ENCODE measurements at regions not wholly inside any gene's neighbourhood (a gene's known extent, or its start where the extent isn't known, plus 50 kb on each side); places are given as distances from the start of the nearest gene placed in this dataset.
"Not testable (repeated sequence)": the region's sequence is repeated elsewhere in the genome, so short reads cannot be mapped to it uniquely, and the experiment has no call there.

DNA sequence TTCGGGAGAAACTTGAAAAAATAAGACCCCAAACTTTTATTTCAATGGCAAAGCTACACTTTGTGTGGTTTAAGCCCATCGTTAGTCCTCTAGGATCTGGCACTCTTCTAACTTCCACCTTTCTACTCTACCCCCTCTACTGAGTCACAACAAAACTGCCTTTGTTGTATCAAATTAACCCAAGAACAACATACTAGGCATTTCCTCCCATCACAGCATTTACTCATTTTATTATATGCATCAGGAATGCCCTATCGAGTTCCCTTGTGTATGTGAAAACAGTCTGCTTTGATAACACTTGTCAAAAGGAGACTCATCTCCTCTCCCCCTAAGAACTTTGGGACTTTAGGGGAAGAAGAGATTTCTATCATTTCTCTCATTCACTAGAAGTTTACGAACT lies 158.9 kb upstream of the FREM1 start:
- Mint-ChIP-seq H3K4me1 (no peaks in the 10 kb centered on the region), H3K27ac (peak overlapping the region in 1 of 2 donors; percentile 78), H3K4me3 (no peak overlapping the region), H3K9me3 (no peaks in the 10 kb centered on the region), H3K27me3 (no peaks in the 10 kb centered on the region)
- ATAC-seq = no peak
- no peak for DNase-seq

DNA sequence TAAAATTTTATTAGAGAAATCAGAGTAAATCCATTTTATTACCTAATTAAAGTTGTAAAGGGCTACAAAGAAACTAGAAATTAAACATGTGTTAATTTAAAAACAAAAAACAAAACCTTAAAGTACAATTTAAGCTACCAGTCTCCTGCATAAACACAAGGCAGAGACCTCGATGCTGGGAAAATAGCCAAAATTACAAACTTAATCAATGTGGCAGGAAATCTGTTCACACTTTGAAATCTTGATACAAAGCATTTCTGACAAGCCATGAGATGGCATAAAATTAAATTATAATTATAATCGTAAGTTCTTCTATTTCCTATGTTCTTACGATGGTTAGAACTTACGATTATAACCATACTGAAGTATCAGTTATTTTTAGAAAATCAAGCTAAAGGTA lies 158.0 kb upstream of the FREM1 start:
- no peak for DNase-seq
- no peak for ATAC-seq
- H3K9me3 Mint-ChIP-seq = no peaks in the 10 kb centered on the region
- H3K27me3 Mint-ChIP-seq = no peaks in the 10 kb centered on the region
- no peak overlapping the region for H3K27ac Mint-ChIP-seq
- no peak overlapping the region for H3K4me3 Mint-ChIP-seq
- H3K4me1 Mint-ChIP-seq = no peaks in the 10 kb centered on the region

DNA sequence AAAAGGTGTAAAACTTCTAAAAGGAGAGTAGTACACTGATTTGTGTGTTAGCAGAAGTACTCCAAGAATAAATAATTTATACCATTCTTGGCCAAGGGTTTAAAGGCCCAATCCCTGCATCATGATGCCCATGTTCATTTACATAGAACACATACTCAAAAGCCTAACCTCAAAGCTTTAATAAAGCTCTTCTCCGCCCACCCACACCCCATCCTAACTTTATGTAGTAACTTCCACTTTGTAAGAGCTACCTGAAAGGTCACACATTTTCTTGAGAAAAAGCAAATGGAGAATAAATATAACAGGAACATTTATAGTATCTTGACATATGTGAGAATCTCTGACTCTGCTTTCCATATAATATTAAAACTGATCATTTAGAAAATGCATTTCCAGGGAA lies 148.8 kb upstream of the FREM1 start:
- Mint-ChIP-seq H3K27me3 (peaks cover 8% of the 10 kb centered on the region), H3K4me1 (no peaks in the 10 kb centered on the region), H3K9me3 (peaks cover 0 to 11% of the 10 kb centered on the region in 2 donors), H3K4me3 (no peak overlapping the region), H3K27ac (no peak overlapping the region)
- DNase-seq (no peak), ATAC-seq (no peak)

DNA sequence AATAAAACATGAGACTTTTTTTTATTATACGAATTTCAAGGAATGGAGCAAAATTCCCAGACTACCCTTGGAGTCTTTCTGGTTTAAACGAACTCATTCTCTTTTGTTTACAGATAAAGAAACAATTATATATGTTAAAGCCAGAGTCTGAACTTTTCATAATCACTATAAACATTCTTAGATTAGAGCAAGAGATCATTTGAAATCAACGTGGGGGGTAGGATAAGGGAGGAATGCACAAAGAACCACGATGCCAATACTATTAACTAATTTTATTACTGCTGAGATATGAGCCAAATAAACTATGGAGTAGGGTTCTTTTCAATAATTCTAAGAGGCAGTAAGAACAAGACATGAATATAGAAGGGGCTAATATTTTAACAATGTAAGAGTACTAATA lies 148.0 kb upstream of the FREM1 start:
- Mint-ChIP-seq H3K4me3 (no peak overlapping the region), H3K27ac (no peak overlapping the region), H3K4me1 (no peaks in the 10 kb centered on the region), H3K27me3 (peaks cover 8% of the 10 kb centered on the region), H3K9me3 (peaks cover 0 to 11% of the 10 kb centered on the region in 2 donors)
- no peak for ATAC-seq
- DNase-seq = no peak

DNA sequence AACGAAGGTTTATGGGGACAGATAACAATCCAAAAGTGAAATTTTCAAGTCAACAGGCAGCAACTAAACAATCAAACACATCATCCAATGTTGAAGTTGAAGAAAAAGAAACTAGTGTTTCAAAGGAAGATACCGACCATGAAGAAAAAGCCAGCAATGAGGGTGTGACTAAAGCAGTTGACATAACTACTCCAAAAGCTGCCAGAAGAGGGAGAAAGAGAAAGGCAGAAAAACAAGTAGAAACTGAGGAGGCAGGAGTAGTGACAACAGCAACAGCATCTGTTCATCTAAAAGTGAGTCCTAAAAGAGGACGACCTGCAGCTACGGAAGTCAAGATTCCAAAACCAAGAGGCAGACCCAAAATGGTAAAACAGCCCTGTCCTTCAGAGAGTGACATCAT lies 145.1 kb upstream of the FREM1 start:
- H3K9me3 Mint-ChIP-seq = peaks cover 0 to 19% of the 10 kb centered on the region in 2 donors
- H3K4me3 Mint-ChIP-seq, H3K27ac Mint-ChIP-seq, DNase-seq, ATAC-seq, H3K4me1 Mint-ChIP-seq, H3K27me3 Mint-ChIP-seq: not testable (repeated sequence)

DNA sequence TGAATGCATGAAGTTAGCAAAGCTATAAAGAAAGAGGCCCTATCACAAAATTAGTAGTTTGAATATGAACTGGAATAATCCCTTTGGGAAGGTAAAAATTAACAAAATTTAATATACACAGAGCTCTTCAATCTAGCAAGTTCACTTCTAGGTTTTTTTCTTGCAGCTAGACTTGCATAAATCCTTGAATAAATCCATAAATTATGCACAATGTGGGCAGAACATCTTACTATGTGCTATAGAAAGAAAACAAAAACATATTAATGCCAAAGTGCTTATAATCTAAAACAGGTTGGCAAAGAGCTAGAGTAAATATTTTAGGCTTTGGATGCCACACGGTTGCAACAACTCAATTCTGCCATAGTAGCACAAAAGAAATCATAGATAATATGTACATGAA lies 138.5 kb upstream of the FREM1 start:
- Mint-ChIP-seq H3K4me1 (no peaks in the 10 kb centered on the region), H3K27ac (no peak overlapping the region), H3K4me3 (no peak overlapping the region), H3K9me3 (peaks cover 0 to 8% of the 10 kb centered on the region in 2 donors), H3K27me3 (no peaks in the 10 kb centered on the region)
- no peak for ATAC-seq
- no peak for DNase-seq

DNA sequence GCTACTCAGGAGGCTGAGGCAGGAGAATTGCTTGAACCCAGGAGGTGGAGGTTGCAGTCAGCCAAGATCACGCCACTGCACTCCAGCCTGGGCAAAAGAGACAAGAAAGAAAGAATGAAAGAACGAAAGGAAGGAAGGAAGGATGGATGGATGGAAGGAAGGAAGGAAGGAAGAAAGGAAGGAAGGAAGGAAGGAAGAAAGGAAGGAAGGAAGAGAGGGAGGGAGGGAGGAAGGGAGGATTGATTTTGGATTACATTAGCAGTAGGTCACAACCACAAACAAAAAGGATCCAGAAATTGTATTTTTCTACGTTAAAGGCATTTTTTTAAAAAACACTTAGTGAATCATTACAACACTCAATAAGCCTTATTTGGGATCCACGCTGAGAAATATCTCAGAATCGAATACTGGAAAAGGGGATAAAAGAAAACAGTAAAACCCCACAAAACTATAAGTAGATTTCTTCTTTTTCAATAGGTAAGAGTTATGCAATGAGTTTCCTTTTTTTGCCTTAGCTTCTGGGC lies 136.9 kb upstream of the FREM1 start:
- no peaks in the 10 kb centered on the region for H3K4me1 Mint-ChIP-seq
- H3K9me3 Mint-ChIP-seq = peaks cover 0 to 8% of the 10 kb centered on the region in 2 donors
- H3K27ac Mint-ChIP-seq = no peak overlapping the region
- ATAC-seq (no peak), DNase-seq (no peak)
- no peak overlapping the region for H3K4me3 Mint-ChIP-seq
- H3K27me3 Mint-ChIP-seq = no peaks in the 10 kb centered on the region

DNA sequence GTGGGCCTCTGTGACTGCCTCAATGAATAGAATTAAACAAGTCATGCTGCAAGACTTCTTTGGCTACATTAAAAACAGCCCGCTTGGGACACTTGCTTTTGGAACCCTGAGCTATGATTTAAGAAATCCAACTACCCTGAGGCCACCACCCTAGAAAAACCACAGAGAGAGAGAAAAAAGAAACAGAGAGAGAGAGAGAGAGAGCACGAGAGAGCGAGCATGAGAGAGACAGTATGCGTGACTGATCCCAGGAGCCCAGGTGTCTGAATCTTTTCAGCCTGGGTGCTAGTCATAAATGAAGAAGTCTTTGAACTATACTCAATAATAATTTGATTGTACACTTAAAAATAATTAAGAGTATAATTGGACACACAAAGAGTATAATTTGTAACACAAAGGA lies 123.1 kb upstream of the FREM1 start:
- ATAC-seq (no peak), DNase-seq (no peak)
- Mint-ChIP-seq H3K4me1 (no peaks in the 10 kb centered on the region), H3K27ac (peak overlapping the region in 1 of 2 donors; percentile 4), H3K4me3 (no peak overlapping the region), H3K27me3 (no peaks in the 10 kb centered on the region), H3K9me3 (peaks cover 0 to 4% of the 10 kb centered on the region in 2 donors)

DNA sequence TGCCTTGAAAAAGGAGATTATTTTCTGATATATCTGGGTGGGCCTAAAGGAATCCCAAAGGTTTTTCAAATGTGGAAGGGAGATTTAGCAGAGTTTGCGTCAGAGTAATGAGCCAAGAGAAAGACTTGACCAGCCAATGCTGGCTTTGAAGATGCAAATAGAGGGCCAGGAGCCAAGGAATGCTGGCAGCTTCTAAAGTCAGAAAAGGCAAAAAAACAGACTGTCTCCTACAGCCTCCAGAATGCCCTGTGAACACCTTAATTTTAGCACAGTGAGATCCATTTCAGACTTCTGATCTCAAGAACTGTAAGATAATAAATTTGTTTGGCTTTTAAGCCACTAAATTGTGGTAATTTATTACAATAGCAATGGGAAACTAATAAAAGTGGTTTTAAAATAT lies 122.6 kb upstream of the FREM1 start:
- no peak for DNase-seq
- H3K4me3 Mint-ChIP-seq = no peak overlapping the region
- no peak overlapping the region for H3K27ac Mint-ChIP-seq
- H3K27me3 Mint-ChIP-seq = no peaks in the 10 kb centered on the region
- peaks cover 0 to 4% of the 10 kb centered on the region in 2 donors for H3K9me3 Mint-ChIP-seq
- ATAC-seq = no peak
- H3K4me1 Mint-ChIP-seq = no peaks in the 10 kb centered on the region

DNA sequence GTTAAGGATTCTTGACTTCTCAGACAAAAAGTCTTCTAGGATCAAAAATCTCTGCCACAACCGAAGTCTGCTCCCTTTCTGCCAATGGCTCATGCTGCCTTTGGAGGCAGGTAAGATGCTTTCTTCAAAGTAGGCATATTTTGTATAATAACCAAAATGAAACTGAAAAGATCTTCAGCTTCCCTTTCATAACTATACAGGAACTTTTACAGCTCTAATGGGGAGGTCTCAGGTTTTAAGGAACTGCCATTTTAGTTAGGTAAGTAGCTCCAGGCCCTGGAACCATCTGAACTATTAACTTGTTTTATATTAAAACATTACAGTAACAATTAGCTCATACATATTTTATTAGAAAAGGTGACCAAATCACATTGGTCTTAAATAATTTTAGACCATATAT lies 110.9 kb upstream of the FREM1 start:
- Mint-ChIP-seq H3K9me3 (peaks cover 0 to 4% of the 10 kb centered on the region in 2 donors), H3K4me1 (no peaks in the 10 kb centered on the region)

DNA sequence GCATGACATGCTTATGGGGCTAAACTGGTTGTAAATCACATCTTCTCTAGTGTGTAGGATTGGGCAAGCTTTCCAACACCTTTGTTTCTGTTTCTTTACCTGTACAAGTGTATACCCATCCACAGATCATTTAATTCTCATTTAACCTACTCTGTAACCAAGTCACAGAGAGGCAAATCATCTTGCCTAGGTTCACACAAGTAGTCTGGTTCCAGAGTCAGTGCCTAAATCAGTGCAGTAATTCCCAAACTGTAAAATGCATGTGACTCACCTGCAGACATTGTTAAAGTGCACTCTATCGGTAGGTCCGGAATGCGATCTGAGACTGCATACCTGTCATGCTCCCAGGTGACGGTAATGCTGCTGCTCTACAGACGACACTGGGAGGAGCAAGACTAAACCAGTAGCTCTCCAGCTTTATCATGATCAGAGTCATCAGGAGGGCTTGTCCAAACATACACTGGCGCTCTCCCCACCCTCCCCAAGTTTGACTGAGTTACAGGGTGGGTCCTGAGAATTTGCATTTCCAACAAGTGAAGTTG lies 107.9 kb upstream of the FREM1 start:
- Mint-ChIP-seq H3K27ac (no peak overlapping the region), H3K4me3 (no peak overlapping the region), H3K27me3 (peaks cover 6% of the 10 kb centered on the region), H3K9me3 (no peaks in the 10 kb centered on the region), H3K4me1 (no peaks in the 10 kb centered on the region)
- ATAC-seq (no peak), DNase-seq (no peak)

More for the DNA sequence above, 110.9 kb upstream of the FREM1 start:
- Mint-ChIP-seq H3K27ac (no peak overlapping the region), H3K27me3 (peaks cover 6% of the 10 kb centered on the region), H3K4me3 (no peak overlapping the region)
- no peak for ATAC-seq
- DNase-seq = no peak

DNA sequence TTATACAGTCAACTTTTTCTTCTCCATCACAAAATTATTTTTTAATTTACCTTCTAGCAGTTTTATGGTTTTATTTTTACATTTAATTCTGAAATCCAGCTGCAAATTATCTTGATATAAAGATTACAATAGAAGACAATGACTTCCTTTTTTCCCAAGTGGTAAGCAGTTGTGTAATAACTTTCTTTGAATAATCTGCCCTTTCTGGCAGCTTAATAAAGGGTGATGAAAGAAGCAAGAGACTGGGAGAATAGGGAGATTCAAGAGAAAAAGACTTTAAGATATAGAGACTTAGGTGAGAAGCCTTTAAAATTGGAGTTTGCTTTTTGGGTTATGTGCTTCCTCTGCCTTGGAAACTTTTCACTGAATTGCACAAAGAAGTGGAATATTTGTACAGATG lies 100.4 kb upstream of the FREM1 start:
- no peak for DNase-seq
- no peak overlapping the region for H3K4me3 Mint-ChIP-seq
- no peak for ATAC-seq

DNA sequence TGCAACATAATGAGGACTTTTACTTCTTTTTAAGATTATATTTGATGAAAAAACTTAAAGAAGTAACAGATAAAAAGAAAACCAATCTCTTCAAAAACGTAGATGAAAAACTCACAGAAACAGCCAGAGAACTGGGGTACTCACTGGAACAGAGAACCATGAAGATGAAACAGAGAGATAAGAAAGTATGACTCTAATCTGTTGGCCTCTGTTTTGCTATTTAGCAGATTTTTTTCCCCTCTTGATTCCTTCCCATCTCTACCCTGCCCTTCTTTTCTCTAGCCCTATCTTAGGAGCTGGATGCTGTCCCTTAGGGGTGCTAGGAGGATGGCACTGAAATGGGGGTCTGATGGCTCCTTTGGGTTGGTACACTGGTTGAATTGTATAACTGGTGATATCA lies 97.5 kb upstream of the FREM1 start:
- Mint-ChIP-seq H3K4me1 (no peaks in the 10 kb centered on the region), H3K27me3 (peaks cover 7% of the 10 kb centered on the region), H3K4me3 (no peak overlapping the region), H3K9me3 (no peaks in the 10 kb centered on the region), H3K27ac (no peak overlapping the region)
- DNase-seq = no peak
- no peak for ATAC-seq

More for the DNA sequence above, 100.4 kb upstream of the FREM1 start:
- Mint-ChIP-seq H3K27me3 (peaks cover 7% of the 10 kb centered on the region), H3K27ac (no peak overlapping the region), H3K4me1 (no peaks in the 10 kb centered on the region), H3K9me3 (no peaks in the 10 kb centered on the region)

DNA sequence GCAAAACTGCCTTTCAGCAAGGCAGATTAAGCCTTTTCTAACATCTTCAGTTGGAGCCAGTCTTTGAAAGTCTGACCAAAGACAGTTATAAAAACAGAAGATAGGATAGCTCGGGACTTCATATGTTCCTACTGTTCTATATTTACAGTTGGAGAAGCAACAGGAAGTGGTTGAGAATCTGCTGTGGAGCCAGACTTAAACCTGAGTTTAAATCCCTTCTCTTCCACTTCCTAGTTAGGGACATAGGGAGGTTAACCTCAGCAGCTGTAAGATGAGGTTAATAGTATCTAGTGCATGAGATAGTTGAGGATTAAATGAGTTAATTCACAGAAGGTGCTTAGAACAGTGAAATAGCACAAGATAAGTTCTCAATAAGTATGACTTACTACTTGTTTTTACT lies 84.5 kb upstream of the FREM1 start:
- no peak overlapping the region for H3K27ac Mint-ChIP-seq
- ATAC-seq (no peak), DNase-seq (no peak)
- peaks cover 29% of the 10 kb centered on the region for H3K4me1 Mint-ChIP-seq
- H3K9me3 Mint-ChIP-seq = no peaks in the 10 kb centered on the region
- H3K4me3 Mint-ChIP-seq = no peak overlapping the region
- H3K27me3 Mint-ChIP-seq = no peaks in the 10 kb centered on the region

DNA sequence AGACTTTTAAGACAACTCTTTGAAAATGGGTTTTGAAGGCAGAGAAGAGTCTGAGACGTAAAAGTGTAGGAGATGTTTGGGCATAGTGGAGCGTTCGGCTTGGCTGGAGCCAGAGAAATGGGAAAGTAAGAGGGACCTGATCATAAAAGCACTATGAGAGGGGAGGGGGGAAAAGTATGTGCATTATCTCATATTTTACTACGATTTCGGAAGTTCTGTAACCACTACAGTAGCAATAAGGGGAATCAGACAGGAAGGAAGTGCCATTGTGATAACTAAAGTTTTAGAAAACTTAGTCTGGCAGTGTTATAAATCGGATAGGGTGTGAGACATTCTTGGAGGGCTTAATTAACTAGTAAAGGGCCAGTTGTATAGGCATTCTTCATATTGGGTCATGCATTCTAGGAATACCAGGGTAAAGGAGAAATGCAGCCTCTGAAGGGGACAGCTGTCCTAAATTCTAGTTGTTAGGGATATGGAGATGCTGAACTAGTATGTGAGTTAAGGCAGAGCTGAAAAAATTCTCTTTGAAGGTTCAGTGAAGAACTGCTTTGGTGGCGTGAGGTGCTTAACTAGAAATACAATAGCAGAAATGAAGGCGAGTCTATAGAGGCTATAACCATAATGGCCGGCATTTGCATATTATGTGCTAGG lies 83.8 kb upstream of the FREM1 start:
- H3K9me3 Mint-ChIP-seq = no peaks in the 10 kb centered on the region
- DNase-seq = no peak
- no peak overlapping the region for H3K27ac Mint-ChIP-seq
- ATAC-seq = peak; percentile 52
- peak overlapping the region; percentile 64 to 72 for H3K4me3 Mint-ChIP-seq
- no peaks in the 10 kb centered on the region for H3K27me3 Mint-ChIP-seq
- H3K4me1 Mint-ChIP-seq = peaks cover 29% of the 10 kb centered on the region

DNA sequence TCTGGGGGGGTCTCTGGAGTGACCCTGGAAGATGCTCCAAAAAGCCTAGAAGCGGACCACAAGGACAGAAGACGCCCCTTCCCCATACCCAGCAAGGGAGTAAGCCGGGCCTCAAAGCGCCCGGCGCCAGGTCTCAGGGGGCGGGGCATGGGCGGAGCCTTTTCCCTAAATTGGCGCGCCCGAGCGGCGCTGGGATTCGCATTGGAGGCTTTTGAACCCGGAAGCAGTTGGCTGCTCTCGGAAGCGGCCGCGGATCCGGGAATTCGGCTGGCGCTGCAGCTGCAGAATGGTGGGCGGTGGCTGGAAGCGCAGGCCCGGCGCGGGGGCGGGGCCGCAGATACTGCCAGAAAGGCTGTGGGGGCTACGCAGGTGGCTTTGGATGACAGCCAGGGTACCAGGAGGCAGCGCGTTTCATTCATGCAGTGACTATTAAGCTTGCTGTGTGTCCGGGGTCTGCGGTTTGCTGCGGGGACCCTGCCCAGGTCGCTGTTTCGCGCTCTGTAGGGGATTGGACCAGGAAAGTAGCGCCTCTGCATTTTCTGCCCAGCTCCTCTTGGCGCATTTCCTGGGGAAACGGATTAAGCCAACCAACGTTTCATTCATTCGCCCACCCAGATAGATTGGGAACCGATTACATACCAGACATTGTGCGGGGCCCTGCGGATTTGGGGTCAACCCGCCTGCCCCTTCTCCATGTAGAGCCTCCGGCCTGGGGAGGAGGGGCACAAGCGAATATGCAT lies 83.0 kb upstream of the FREM1 start:
- H3K27me3 Mint-ChIP-seq = no peaks in the 10 kb centered on the region
- peak overlapping the region; percentile 64 to 72 for H3K4me3 Mint-ChIP-seq
- no peaks in the 10 kb centered on the region for H3K9me3 Mint-ChIP-seq
- ATAC-seq (peak; percentile 74), DNase-seq (peak; percentile 16 to 43)
- H3K27ac Mint-ChIP-seq = no peak overlapping the region
- H3K4me1 Mint-ChIP-seq = peaks cover 29% of the 10 kb centered on the region

All from stimulated activated naive CD8-positive, alpha-beta T cell treated with anti-CD3 and anti-CD28 coated beads, Interleukin-15, amount 100 ng/mL, for 72 hours (primary cell).